GM10266 (cell line): ENCODE measurements at regions not wholly inside any gene's neighbourhood (a gene's known extent, or its start where the extent isn't known, plus 50 kb on each side); places are given as distances from the start of the nearest gene placed in this dataset.

Experiments
- DNase-seq: peaks from one replicate; pipeline ENCODE4 v3.0.0; 2012; ENCODE audit errors: extremely low spot score
- TF ChIP-seq, protein P1 (sequence below): IDR thresholded peaks from 2 replicates; pipeline ENCODE4 v1.5.1; 2012; ENCODE audit warnings: mild to moderate bottlenecking, low read depth; ENCODE audit not compliant: control insufficient read depth, insufficient read depth; ENCODE audit errors: missing control alignments

- TF ChIP-seq, protein P1, sequence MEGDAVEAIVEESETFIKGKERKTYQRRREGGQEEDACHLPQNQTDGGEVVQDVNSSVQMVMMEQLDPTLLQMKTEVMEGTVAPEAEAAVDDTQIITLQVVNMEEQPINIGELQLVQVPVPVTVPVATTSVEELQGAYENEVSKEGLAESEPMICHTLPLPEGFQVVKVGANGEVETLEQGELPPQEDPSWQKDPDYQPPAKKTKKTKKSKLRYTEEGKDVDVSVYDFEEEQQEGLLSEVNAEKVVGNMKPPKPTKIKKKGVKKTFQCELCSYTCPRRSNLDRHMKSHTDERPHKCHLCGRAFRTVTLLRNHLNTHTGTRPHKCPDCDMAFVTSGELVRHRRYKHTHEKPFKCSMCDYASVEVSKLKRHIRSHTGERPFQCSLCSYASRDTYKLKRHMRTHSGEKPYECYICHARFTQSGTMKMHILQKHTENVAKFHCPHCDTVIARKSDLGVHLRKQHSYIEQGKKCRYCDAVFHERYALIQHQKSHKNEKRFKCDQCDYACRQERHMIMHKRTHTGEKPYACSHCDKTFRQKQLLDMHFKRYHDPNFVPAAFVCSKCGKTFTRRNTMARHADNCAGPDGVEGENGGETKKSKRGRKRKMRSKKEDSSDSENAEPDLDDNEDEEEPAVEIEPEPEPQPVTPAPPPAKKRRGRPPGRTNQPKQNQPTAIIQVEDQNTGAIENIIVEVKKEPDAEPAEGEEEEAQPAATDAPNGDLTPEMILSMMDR = no peak
- DNase-seq = no peak
Measured at GRCh38 chr2:114203679-114204078, 238.8 kb upstream of the DPP10 start.

GRCh38 chr2:114213808-114214207 lies 228.6 kb upstream of the DPP10 start:
- TF ChIP-seq, protein P1 = no peak
- DNase-seq = no peak

DNA sequence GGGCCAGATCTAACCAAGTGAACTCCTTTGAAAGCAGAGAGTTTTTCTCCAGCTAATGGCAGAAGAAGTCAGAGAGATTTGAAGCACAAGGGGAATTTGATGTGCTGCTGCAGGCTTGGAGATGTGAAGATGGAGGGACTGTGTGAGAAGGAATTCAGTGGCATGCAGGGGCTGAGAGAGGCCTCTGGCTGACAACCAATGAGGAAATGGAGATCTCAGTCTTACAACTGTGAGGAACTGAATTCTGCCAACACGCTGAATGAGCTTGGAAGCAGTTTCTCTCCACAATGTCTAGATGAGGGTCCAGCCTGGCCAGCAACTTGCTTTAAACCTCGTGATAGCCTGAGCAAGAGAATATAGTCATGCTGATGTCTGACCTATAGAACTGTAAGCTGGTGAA lies 224.1 kb upstream of the DPP10 start:
- TF ChIP-seq, protein P1 = no peak
- DNase-seq = no peak

DNA sequence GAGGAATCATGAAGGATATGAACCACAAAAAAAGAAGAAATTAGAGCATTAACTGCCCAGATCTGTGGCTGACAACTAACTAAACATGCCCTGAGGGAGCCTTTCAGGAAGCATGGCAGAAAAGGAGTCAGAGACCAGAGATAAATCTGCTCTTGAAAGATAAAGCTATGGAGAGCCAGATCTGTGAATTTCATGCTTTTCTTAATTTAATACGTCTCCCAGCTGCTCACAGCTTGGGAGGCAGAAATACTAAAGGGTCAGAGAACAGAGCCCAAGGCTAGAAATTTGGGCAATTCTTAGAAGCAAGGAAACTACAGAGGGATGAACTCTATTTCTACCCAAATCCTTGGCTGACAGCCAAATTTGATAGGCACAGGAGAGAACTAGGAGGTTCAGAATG lies 223.0 kb upstream of the DPP10 start:
- no peak for DNase-seq
- TF ChIP-seq, protein P1 = no peak

DNA sequence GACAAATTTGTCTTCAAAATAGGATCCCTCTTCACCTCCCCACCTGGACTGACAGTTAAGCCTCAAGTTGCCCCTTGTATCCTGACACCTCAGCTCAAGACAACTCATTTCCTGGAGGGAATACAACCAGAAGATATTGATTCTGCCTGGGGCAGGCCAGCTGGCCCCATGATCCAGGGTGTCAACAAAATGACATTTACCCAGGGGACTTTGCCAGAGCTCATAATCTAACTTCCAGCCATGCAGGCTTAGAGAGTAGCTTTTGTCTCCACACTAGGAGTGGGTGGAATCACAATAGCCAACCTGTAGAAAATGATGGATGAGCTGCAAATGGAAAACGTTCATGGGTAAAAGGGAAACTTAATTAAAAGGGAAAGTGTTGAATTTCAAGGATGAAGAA lies 220.1 kb upstream of the DPP10 start:
- no peak for DNase-seq
- TF ChIP-seq, protein P1 = no peak

DNA sequence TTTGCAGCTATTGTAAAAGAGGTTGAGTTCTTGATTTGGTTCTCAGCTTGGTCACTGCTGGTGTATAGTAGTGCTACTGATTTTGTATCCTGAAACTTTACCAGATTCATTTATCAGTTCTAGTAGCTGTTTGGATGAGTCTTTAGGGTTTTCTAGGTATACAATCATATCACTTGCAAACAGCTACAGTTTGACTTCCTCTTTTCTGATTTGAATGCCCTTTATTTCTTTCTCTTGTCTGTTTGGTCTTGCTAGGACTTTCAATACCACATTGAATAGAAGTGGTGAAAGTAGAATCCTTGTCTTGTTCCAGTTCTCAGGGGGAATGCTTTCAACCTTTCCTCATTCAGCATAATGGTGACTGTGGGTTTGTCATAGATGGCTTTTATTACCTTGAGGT lies 210.5 kb upstream of the DPP10 start:
- TF ChIP-seq, protein P1 = no peak
- DNase-seq = no peak

- TF ChIP-seq, protein P1 = no peak
- DNase-seq = no peak
Measured at GRCh38 chr2:114237331-114237730, 205.1 kb upstream of the DPP10 start.
